ENCODE measurements at regions not wholly inside any gene's neighbourhood (a gene's known extent, or its start where the extent isn't known, plus 50 kb on each side); places are given as distances from the start of the nearest gene placed in this dataset.

DNA sequence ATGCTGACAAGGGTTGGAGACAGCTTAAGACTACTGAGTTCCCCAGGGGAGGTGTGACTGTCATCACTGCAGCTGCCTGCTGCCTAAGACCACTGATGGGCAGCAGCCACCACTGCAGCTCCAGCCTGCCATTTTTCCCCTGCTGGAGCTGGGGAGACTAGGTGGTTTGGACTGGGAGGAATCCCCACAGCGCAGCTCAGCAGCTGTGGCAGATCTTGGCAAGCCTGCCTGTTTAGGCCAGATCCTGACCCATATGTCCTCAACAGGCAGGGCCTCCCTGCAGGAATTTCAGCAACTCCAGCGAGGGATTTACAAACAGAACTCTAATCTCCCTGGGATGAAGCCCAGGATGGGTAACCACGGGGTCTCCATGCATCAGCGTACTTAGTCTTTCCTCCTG lies 356.4 kb upstream of the TOM1L1 start:
- DNase-seq (ENCODE audit: insufficient read length, low spot score, missing footprints): no peak
- no peaks in the 10 kb centered on the region for H4K20me1 ChIP-seq (ENCODE audit: insufficient read depth, low read length)
- H3K4me2 ChIP-seq (ENCODE audit: insufficient read depth, low read length): no peak overlapping the region
- H3K4me3 ChIP-seq (ENCODE audit: insufficient read depth, low read length): no peak overlapping the region
- H3K9me3 ChIP-seq (ENCODE audit: low read depth, low read length): peaks cover 5% of the 10 kb centered on the region
- no peak overlapping the region for H2AFZ ChIP-seq (ENCODE audit: low read length)
- H3K27me3 ChIP-seq (ENCODE audit: insufficient read depth, low read length): no peaks in the 10 kb centered on the region
- TF ChIP-seq CTCF (IDR thresholded peaks at IDR 0.05; ENCODE audit: extremely low read depth, low read depth, low read length): no peak
- H3K27ac ChIP-seq (ENCODE audit: low read depth, low read length): no peak overlapping the region
- no peaks in the 10 kb centered on the region for H3K36me3 ChIP-seq (ENCODE audit: insufficient read depth, low read length)
- no peaks in the 10 kb centered on the region for H3K79me2 ChIP-seq (ENCODE audit: insufficient read depth, low read length)
- H3K4me1 ChIP-seq (ENCODE audit: insufficient read depth, low read length): no peaks in the 10 kb centered on the region

DNA sequence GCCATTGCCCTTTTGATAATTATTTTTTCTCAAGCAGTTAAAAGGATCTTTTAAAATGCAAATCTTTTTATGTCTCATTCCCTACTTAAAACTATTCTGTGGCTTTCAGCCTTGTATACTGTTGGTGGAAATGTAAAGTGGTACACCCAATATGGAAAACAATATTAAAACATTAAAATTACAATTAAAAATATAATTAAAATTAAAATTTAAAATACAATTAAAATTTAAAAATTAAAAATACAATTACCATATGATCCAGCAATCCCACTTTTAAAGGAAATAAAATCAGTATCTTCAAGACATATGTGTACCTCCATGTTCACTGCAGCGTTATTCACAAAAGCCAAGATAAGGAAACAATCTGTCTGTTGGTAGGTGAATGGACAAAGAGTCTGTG lies 340.8 kb upstream of the TOM1L1 start:
- TF ChIP-seq CTCF (IDR thresholded peaks at IDR 0.05; ENCODE audit: extremely low read depth, low read depth, low read length): no peak
- Histone ChIP-seq H3K27me3 (ENCODE audit: insufficient read depth, low read length) (no peaks in the 10 kb centered on the region), H3K4me2 (ENCODE audit: insufficient read depth, low read length) (no peak overlapping the region), H3K4me3 (ENCODE audit: insufficient read depth, low read length) (no peak overlapping the region), H3K36me3 (ENCODE audit: insufficient read depth, low read length) (no peaks in the 10 kb centered on the region), H3K27ac (ENCODE audit: low read depth, low read length) (no peak overlapping the region), H3K79me2 (ENCODE audit: insufficient read depth, low read length) (no peaks in the 10 kb centered on the region), H4K20me1 (ENCODE audit: insufficient read depth, low read length) (no peaks in the 10 kb centered on the region), H3K4me1 (ENCODE audit: insufficient read depth, low read length) (no peaks in the 10 kb centered on the region), H2AFZ (ENCODE audit: low read length) (no peak overlapping the region), H3K9me3 (ENCODE audit: low read depth, low read length) (no peaks in the 10 kb centered on the region)
- DNase-seq (ENCODE audit: insufficient read length, low spot score, missing footprints): no peak

DNA sequence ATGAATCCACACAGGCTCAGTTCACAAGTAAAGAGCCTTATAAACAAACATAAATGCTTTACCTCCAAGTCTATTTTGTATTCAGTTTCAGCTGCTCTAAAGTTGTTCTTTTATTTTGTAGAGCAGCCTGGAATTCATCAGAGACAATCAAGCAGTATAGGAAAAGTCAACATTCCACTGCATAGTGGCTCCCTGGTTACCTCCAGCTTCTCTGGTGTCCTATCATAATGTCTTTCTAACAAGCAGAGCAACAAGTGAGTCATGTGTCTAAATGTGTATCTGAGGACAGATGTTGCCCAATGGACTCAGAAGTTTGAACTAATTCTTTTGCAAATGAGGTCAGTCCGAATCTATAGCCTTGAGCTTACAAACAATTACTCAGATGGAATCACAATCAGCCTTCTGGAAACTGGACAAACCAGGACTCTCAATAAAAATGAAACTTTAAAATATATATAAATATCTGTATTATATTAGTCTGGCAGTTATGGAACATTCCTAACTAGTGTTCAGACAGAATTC lies 292.0 kb upstream of the TOM1L1 start:
- no peaks in the 10 kb centered on the region for H3K36me3 ChIP-seq (ENCODE audit: insufficient read depth, low read length)
- no peaks in the 10 kb centered on the region for H3K79me2 ChIP-seq (ENCODE audit: insufficient read depth, low read length)
- no peak overlapping the region for H2AFZ ChIP-seq (ENCODE audit: low read length)
- TF ChIP-seq CTCF (IDR thresholded peaks at IDR 0.05; ENCODE audit: extremely low read depth, low read depth, low read length): no peak
- DNase-seq (ENCODE audit: insufficient read length, low spot score, missing footprints): no peak
- no peak overlapping the region for H3K27ac ChIP-seq (ENCODE audit: low read depth, low read length)
- H3K9me3 ChIP-seq (ENCODE audit: low read depth, low read length): peaks cover 5% of the 10 kb centered on the region
- H3K27me3 ChIP-seq (ENCODE audit: insufficient read depth, low read length): no peaks in the 10 kb centered on the region
- H3K4me3 ChIP-seq (ENCODE audit: insufficient read depth, low read length): no peak overlapping the region
- no peaks in the 10 kb centered on the region for H3K4me1 ChIP-seq (ENCODE audit: insufficient read depth, low read length)
- H4K20me1 ChIP-seq (ENCODE audit: insufficient read depth, low read length): no peaks in the 10 kb centered on the region
- H3K4me2 ChIP-seq (ENCODE audit: insufficient read depth, low read length): no peak overlapping the region

DNA sequence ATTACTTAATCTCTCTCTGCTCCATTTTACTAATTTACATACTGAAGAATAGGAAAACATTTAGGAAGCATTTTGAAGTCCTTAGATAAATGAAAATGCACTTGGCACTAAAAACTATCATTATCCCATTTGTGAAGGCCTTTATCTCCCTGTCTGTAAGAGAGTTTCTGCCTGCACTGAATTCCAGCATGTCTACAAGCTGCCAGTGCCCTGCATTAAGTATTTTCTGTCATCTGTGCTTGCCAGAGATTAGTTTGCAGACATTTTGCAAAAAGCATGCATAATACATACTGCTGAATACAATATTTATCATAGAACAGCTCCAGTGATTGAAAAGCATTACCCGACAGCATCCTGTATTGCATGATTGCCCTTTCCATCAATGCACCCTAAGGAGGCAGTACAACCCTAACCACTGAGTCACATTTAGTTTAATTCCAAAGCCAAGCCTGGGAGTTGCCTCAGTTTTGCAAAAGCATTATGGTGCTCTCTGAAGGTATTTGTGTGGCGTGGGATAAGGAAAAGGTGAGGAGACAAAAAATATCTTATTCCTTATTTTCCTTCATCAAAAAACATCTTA lies 280.2 kb upstream of the TOM1L1 start:
- Histone ChIP-seq H3K27me3 (ENCODE audit: insufficient read depth, low read length) (no peaks in the 10 kb centered on the region), H3K36me3 (ENCODE audit: insufficient read depth, low read length) (no peaks in the 10 kb centered on the region), H3K4me3 (ENCODE audit: insufficient read depth, low read length) (no peak overlapping the region), H3K4me1 (ENCODE audit: insufficient read depth, low read length) (no peaks in the 10 kb centered on the region), H4K20me1 (ENCODE audit: insufficient read depth, low read length) (no peaks in the 10 kb centered on the region), H3K79me2 (ENCODE audit: insufficient read depth, low read length) (no peaks in the 10 kb centered on the region), H3K9me3 (ENCODE audit: low read depth, low read length) (peaks cover 2% of the 10 kb centered on the region), H3K4me2 (ENCODE audit: insufficient read depth, low read length) (no peak overlapping the region), H3K27ac (ENCODE audit: low read depth, low read length) (no peak overlapping the region), H2AFZ (ENCODE audit: low read length) (no peak overlapping the region)
- no peak for TF ChIP-seq CTCF (IDR thresholded peaks at IDR 0.05; ENCODE audit: extremely low read depth, low read depth, low read length)
- no peak for DNase-seq (ENCODE audit: insufficient read length, low spot score, missing footprints)

Measured in osteoblast (primary cell).